ENCODE measurements at regions not wholly inside any gene's neighbourhood (a gene's known extent, or its start where the extent isn't known, plus 50 kb on each side); places are given as distances from the start of the nearest gene placed in this dataset.

GRCh38 chr6:10048370-10049297, 366.2 kb downstream of the TFAP2A start:
- FAIRE-seq: no peak
- no peak for TF ChIP-seq CTCF (IDR thresholded peaks at IDR 0.05; ENCODE audit: insufficient read depth, missing control alignments)

GRCh38 chr6:10042280-10042679, 372.6 kb downstream of the TFAP2A start:
- DNase-seq (ENCODE audit: insufficient read length, low spot score) (no peak), FAIRE-seq (no peak)
- no peak for TF ChIP-seq CTCF (IDR thresholded peaks at IDR 0.05; ENCODE audit: insufficient read depth, missing control alignments)

More at GRCh38 chr6:10048370-10049297, 366.2 kb downstream of the TFAP2A start:
- no peak for DNase-seq (ENCODE audit: insufficient read length, low spot score)

GRCh38 chr6:10033223-10033829, 381.5 kb downstream of the TFAP2A start:
- FAIRE-seq: no peak
- DNase-seq (ENCODE audit: insufficient read length, low spot score): no peak
- no peak for TF ChIP-seq CTCF (IDR thresholded peaks at IDR 0.05; ENCODE audit: insufficient read depth, missing control alignments)

- TF ChIP-seq CTCF (IDR thresholded peaks at IDR 0.05; ENCODE audit: insufficient read depth, missing control alignments): no peak
- DNase-seq (ENCODE audit: insufficient read length, low spot score): no peak
- no peak for FAIRE-seq
Measured at GRCh38 chr6:10031617-10032016, 383.3 kb downstream of the TFAP2A start.

- TF ChIP-seq CTCF (IDR thresholded peaks at IDR 0.05; ENCODE audit: insufficient read depth, missing control alignments): peak; percentile 30
- DNase-seq (ENCODE audit: insufficient read length, low spot score) (no peak), FAIRE-seq (no peak)
Measured at GRCh38 chr6:10030942-10031537, 383.8 kb downstream of the TFAP2A start.

GRCh38 chr6:10028222-10028621, 386.7 kb downstream of the TFAP2A start:
- no peak for FAIRE-seq
- no peak for DNase-seq (ENCODE audit: insufficient read length, low spot score)
- TF ChIP-seq CTCF (IDR thresholded peaks at IDR 0.05; ENCODE audit: insufficient read depth, missing control alignments): no peak

All from D721Med (cell line).